NCI-H82 treated with DMSO at 0.1 percent for 48 hours (cell line): ENCODE measurements at regions not wholly inside any gene's neighbourhood (a gene's known extent, or its start where the extent isn't known, plus 50 kb on each side); places are given as distances from the start of the nearest gene placed in this dataset.
A peak's percentile ranks its signal among the peaks of the same experiment; 100 is the strongest.

Source experiments
- DNase-seq: peaks from one replicate; lab custom pipeline; 2025; ENCODE audit not compliant: unreplicated experiment; lab: John Stamatoyannopoulos, UW

DNA sequence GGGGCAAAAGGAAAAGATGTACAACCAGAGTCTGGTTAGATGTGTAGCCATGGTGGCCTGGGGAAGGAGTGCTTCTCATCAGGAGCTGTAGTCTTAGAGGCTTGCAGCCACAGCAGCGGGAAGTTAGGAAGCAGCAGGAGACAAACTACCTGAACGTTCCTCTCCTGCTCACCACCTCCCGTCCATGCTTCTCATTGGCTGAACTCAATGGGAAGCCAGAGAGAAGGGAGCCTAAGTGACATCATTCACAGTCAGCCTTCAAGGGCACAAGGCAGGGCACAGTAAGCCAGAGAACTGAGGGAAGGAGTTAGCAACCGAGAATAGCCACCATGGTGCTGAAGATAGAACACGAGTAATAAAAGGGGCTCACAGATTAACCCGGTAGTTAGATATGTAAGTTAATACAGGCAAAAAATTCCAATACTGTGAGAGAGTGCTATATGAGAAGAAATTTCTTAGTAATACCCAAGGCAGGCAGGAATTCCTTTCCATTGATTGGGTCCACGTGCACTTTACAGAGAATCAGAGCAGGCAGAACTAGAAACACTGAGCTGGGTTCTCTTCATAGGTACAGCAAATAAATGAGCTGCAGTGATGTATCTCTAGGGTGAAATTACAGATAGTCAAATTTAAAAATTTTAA lies 391.5 kb upstream of the DACH1 start:
- DNase-seq: no peak

DNA sequence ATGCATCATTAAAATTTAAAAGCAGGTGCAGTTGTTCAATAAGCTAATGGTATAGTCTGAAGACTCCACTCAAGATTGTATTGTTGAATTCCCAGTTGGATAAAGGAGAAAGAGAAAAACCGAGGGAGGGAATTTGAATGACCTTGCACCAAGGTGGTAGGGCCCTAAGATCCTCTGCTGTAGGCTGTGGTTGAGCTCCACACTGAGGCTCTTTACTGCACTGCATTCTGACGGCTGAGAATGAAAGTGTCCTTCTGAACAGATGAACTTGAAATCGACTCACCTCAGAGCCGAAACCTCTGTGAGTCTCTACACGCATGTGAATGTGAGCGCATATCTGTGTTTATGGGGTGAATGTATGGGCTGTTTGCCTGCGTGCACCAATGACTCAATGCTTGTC lies 388.9 kb upstream of the DACH1 start:
- peak; percentile 31 for DNase-seq

DNA sequence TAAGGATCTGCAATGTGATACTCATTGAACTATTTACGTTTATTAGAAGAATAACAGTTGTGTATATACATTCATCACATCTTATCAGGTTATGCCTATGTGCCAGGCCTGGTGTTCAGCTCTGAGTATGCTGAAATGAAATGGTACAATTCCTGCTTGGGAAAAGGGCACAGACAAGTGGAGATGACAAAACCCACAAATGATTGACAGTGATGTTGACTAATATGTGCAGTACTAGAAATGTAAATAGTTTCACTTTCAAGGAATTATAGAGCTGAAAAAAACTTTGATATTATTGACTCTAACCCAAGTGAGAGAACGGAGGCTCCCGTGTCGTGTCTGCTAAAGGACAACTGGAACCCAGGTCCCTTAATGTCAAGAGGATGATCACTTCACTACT lies 386.8 kb upstream of the DACH1 start:
- no peak for DNase-seq

DNA sequence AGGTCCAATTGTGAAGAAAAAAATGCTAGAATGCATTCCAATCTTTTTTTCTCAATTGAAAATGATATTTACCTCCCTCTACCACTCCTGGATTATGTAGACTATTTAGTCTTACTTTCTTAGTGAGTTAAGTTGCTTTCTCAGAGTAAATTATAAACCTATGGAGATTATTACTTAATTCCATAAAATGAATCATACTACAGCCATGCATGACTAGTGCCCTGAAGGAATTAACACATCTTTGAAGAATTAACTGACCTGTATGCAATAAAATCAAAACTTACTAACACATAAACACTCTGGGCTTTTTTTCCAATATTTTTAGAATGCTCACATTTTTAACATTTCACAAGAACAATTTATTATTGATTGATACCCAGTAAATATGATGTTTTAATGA lies 379.4 kb upstream of the DACH1 start:
- no peak for DNase-seq

DNA sequence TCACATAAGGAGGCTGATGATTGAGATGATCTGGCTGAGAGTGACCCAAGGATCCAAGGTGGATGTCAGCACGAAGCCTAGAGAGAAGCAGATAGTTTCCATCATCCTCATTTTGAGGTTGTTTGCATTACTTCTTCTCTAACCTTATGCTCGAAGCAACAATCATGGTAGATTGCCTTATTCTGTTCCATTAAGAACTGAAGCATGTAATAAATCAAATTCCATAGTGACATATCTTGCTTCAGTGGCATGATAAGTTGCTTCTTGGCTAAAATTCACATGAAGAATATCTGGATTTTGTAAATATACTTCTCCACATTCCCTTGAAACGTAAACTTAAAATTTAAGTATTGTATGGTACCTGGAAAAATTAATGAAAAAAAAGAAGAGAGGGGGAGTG lies 377.8 kb upstream of the DACH1 start:
- DNase-seq: no peak

DNA sequence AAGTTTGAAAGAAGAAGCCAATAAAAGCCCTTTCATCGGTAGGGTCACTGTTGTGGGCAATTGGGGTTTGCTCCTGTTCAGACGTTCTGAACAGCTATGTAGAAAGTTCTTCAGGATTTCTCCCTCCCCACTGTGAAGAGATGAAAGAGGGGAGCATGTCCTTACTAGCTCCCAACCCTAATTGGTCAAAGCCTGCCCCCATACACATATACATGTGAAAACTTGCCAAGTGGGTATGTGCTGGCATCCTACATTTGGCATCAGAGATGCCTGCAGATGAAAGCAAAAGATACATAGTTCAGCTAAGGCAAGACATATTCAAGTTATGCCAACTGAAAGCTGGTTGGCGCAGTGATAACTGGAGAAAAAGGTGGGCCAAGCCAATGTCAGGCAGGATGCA lies 363.1 kb upstream of the DACH1 start:
- DNase-seq: no peak

DNA sequence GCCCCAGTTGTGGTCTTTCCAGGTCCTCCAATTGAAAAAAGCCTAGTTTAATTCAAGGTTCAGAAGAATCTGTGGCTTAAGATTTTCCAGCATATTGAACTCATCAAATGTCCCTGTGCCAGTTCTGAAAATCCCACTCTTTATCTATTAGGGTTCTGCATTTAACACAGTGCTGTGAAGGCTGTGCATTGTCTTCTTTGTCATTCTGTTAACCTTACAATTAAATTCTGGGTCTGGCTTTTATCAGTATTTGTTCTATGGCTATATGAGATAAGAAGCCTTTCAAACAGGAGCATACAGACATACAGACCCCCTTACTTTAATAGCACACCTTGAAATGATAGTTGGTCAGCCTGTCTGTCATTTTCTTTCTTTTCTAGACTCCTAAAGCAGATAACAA lies 362.1 kb upstream of the DACH1 start:
- no peak for DNase-seq

DNA sequence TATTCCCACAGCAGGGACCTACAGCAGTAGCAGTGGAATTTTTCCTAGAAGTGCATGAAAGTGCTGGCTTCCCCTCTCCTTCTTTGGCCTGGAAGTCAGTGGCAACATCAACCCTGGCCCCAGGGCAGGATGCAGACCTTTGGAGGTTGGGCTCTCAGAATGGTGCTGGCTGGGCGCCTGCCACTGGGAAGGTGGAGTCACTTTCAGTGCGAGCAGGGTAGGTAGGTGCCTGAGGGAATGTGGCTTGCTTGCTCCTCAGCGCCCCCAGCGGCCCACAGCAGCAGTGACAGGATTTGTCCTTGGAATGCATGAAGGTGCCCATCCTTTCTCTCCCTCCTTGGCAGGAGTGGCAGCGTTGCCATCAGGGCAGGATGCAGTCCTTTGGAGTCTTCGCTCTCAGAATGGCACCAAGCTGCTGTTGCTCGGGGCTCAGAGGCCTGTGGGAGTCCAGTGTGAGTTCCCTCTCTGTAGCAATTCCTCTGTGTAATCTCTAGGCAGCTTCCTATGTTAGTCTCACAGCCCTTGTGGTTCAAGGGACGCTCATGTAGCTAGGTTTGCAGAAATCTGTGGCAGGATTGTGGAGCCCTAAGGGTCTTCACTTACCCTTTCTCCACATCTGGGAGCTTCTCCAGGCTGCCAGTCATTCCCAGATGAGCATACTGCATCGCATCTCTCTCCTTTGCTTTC lies 354.4 kb upstream of the DACH1 start:
- DNase-seq: peak; percentile 37

DNA sequence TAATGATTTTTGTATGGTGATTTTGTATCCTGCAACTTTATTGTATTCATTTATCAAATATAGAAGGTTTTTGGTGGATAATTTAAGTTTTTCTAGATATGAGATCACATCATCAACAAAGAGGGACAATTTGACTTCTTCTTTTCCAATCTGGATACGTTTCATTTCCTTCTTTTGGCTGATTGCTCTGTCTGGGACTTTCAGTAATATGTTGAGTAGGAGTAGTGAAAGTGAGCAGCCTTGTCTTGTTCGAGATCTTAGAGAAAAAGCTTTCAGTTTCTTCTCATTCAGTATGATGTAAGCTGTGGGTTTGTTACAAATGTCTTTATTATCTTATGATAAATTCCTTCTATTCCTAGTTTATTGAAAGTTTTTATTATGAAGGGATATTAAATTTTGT lies 352.0 kb upstream of the DACH1 start:
- DNase-seq: no peak

DNA sequence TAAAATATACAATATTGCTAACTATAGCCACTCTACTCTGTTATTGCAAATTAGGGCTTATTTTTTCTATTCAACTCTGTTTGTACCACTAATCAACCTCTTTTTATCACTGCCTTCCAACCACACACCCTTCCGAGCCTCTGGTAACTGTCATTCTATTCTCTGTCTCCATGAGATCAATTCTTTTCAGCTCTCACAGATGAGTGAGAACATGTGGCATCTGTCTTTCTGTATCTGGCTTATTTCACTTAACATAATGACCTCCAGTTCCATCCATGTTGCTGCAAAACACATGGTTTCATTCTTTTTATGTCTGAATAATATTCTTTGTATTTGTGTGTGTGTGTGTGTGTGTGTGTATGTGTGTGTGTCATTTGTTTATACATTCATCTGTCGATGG lies 350.1 kb upstream of the DACH1 start:
- no peak for DNase-seq

DNA sequence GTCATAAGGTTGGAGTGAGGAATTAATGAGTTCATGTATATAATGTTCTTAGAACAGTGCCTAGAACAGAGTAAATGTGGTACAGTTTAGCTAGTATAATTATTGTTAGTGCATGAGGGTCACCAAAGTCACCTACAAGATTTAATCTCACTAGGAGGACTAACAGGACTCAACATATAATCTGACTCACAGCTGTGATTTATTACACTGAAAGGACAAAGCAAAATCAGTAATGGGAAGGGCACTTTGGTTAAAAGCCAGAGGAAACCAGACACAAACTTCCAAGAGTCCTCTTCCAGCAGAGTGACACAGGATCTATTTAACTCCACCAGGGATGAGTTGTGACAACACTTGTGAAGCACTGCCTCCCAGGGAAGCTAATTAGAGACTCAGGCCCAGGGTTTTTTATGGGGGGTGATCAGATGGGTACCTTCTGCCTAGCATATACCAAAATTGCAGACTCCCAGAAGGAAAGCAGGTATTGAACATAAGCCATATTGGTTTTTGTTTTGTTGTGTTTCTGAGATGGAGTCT lies 341.2 kb upstream of the DACH1 start:
- peak; percentile 30 for DNase-seq

DNA sequence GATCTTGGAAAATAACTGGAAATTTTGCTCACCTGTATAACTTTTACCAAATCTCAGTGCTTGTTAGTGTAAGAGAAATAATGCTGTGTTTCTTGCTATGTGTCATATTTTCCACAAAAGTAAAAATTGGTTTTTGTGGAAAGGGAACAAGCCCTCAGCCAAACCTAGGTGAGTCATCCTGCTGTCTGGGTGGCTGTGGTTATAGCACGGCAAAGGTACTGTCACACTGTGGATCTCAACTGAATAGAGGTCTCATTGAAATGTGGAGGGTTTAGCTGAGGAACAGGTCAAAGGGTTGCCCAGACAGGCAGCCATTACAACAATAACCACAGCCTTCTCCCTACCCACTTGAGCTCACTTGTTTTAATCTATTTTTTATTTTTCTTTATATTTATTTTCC lies 338.8 kb upstream of the DACH1 start:
- DNase-seq: no peak

DNA sequence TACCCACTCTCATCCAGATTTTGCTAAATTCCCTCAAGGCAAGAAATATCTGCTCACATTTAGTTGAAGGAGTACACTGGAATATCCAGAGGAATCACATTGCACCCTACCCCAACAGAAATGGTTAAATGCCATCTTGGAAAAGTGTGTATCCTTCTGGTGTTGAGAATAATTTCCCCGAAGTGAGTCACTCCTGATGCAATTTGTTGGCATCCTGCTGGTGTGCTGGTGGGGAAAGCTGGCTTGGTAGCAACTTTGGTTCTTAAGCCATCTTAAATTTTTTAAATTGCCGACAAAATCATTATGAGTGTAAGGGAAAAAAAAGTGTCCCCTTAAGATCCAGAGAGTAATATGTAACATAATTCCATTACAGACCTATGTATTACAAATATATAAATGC lies 337.3 kb upstream of the DACH1 start:
- no peak for DNase-seq

DNA sequence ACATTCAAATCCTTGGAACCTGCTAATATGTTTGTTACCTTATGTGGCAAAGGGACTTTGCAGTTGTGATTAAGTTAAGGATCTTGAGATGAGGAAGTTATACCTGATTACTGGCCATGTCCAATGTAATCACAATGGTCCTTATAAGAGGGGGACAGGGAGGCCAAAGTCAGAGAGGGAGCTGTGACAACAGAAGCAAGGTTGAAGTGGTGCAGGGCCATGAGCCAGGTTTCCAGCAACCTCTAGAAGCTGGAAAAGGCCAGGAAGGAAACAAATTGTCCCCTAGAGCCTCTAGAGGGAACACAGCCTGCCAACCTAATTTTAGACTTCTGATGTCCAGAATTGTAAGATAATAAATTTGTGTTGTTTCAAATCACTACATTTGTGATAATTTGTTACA lies 334.7 kb upstream of the DACH1 start:
- DNase-seq: no peak

DNA sequence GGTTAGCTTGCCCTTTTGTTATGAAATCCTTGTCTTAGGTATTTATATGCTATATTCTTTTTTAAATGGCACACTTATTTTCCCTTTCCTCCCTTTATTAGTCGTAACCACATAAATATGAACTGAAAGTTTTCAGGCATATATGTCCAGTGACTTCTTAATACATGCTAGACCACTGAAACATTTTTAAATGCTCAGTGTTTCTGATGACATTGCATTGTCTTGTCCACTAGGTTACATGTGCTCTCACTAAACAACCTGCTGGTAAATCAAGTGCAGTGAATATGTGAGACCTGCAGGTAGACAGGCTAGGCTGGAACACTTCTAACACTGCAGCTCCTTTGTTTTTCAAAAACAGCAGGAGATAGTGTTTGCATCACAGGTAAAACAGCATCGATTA lies 332.6 kb upstream of the DACH1 start:
- no peak for DNase-seq

DNA sequence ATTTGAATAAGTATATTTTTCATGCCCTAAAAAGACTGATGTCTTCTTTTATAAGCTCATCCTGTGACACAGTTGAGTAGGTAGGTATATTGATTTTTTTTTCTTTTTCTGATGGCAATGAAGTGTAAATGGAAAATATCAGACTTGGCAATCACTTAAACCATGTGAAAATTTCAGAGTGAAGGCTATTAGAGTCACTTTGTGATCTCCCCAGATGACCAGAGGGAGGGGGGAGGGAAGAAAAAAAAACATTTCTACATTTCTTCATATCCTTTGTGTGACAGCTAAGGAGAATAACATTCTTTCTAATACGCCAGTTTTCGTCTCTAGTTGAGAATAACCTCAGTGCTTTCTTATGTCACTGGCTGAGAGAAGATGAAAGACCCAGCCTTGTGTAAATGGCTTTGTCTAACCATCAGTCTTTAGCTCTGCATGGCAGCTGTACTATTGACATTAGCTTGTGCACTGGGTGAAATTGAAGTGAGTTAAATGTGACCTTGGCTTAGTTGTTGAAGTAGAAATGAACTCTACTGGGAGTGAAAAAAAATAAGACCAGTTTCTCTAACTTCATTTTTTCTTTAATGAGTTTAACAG lies 332.1 kb upstream of the DACH1 start:
- DNase-seq: no peak

DNA sequence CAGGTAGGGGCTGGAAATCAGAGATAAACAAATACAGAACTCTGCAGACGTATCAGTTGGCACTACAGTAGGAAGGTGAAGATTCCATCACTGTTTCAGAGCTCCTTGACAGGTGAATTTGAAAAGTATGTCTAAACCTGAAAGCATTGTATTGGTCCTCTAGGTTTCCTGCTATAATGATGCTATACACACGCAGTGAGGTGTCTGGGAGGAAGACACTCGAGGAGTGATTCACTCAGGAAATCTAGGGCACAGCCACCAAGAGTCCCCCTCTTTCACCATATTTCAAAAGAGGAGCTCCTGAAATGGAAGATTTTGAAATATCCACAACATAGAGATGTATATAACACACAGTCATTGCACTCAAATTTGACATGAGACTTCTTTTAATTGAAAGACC lies 331.0 kb upstream of the DACH1 start:
- no peak for DNase-seq

DNA sequence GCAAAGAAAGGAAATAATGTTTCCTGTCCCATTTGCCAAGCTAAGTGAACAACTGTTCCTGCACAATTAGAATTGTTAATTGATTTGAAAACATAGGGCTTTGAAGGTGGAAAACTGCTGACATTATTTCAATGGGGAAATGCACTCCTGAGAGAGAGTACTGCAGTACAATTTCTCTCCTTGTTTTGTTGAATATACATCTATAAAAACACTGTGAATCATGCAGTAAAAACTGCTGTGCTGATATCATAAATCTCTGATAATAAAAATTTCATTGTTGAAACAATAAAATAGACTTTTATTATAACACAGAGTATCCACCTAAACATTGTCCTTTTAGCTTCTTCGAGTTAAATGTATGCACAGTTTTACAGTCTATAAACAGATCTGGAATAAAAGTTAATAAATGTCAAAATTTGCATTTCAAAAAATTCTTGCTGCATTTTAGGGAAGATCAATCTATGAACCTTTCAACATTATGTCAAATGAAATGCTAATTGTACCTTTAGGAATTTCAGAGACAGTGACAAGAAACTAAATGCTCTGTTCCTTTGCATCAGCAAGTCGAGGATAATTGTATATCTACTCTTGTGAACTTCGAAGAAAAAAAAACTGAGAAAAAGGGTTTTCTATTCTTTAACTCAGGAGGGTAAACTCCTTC lies 328.2 kb upstream of the DACH1 start:
- no peak for DNase-seq

DNA sequence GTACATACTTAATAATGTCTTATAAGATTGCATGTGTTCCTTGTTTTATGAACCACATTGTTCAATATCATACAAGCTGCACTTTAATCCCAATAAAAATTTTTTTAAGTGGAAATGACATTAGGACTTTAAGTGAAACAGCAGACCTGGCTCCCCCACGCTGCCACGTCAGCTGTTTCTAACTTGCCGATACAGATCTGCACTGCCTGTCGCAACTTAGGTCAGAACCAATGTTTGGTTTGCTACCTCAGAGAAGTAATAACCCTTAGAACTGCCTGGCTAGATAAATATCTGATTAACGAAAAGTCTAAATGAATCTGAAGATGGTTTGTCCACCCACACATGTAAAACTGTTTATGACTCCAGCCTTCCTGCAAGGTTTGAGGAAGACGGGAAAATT lies 327.5 kb upstream of the DACH1 start:
- no peak for DNase-seq

DNA sequence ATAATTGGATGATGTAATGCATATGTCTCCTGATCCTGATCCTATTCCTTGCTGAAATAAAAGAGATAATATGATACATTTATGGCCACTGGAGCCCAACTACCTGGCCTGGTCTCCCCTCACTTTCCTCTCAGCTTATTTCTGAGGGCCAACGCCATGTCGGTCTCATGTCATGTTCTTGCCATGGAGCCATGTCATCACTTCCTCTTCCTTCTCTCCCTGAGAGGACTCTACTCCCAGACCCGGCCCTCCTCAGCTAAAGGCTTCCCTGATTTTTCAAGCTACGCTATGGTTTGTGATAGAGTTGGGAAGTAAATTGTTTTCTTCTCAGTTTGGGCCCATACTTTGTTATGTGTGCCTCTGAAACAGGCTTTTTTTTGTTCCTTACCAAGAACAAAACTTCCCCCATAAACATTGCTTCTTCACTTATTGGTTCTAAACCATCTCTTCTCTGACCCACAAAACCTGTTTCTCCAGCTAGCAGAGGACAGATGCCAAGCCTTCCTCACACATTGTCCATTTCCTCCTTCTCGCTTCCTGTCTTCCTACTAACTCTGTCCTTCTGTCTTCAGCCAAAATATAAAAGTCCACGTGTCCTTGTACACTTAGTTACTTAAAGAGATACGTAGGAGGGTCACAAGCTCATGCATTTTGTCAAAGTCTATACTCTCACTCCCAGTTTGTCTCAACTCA lies 319.9 kb upstream of the DACH1 start:
- DNase-seq: no peak

DNA sequence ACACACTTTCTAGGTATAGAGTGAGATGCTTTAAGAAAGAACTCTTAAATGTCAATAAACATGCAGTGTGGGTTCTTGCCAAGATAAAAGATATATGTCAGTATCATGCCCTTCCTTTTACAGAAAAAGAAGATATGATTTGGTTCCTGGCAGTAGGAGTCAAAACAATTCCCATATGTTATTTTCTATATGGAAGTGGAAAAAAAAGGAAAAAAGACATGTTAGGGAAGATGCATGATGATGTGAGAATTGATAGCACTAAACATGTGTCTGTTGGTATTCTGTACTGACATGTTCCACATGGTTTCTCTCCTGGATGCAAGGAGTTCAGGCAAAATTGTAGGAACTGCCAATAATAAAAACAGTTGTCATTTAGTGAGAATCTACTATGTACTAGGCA lies 318.8 kb upstream of the DACH1 start:
- no peak for DNase-seq
